Type B pancreatic cell (in vitro differentiated cells): ENCODE measurements at regions not wholly inside any gene's neighbourhood (a gene's known extent, or its start where the extent isn't known, plus 50 kb on each side); places are given as distances from the start of the nearest gene placed in this dataset.

Experiments
- DNase-seq: peaks from one replicate; pipeline ENCODE4 v3.0.0; 2021; ENCODE audit warnings: mixed read lengths; ENCODE audit not compliant: unreplicated experiment; ENCODE audit errors: extremely low spot score
- H3K27ac Mint-ChIP-seq: 2 replicates; pipeline ENCODE4 v1.8.0; 2021; ENCODE audit warnings: mild to moderate bottlenecking, mixed read lengths
- H3K27me3 Mint-ChIP-seq: 2 replicates; pipeline ENCODE4 v1.8.0; 2021; ENCODE audit warnings: mixed read lengths
- H3K36me3 Mint-ChIP-seq: 2 replicates; pipeline ENCODE4 v1.8.0; 2021; ENCODE audit warnings: mixed read lengths
- H3K4me1 Mint-ChIP-seq: one replicate; pipeline ENCODE4 v1.8.0; 2021; ENCODE audit warnings: mixed read lengths; ENCODE audit not compliant: unreplicated experiment
- H3K4me3 Mint-ChIP-seq: 2 replicates; pipeline ENCODE4 v1.8.0; 2021; ENCODE audit warnings: mild to moderate bottlenecking, mixed read lengths
- H3K9me3 Mint-ChIP-seq: 2 replicates; pipeline ENCODE4 v1.8.0; 2021; ENCODE audit warnings: mixed read lengths
- CTCF ChIP-seq: fragments of 200-600 bp; sonication (generic); conservative IDR thresholded peaks from 2 replicates; pipeline ENCODE4 v1.5.0; 2021; ENCODE audit warnings: antibody characterized with exemption, mild to moderate bottlenecking

GRCh38 chr5:124932791-124933600, 186.6 kb upstream of the ZNF608 start:
- TF ChIP-seq CTCF, result no peak
- H3K27ac Mint-ChIP-seq, result no peak overlapping the region
- no peaks in the 10 kb centered on the region for H3K36me3 Mint-ChIP-seq
- H3K27me3 Mint-ChIP-seq, result no peaks in the 10 kb centered on the region
- no peak overlapping the region for H3K4me3 Mint-ChIP-seq
- H3K4me1 Mint-ChIP-seq, result no peaks in the 10 kb centered on the region
- DNase-seq, result no peak
- no peaks in the 10 kb centered on the region for H3K9me3 Mint-ChIP-seq

GRCh38 chr5:124935065-124935464, 188.6 kb upstream of the ZNF608 start:
- H3K9me3 Mint-ChIP-seq, result peaks cover 5% of the 10 kb centered on the region
- TF ChIP-seq CTCF, result no peak
- H3K4me1 Mint-ChIP-seq, result no peaks in the 10 kb centered on the region
- no peak for DNase-seq
- H3K4me3 Mint-ChIP-seq, result no peak overlapping the region
- no peak overlapping the region for H3K27ac Mint-ChIP-seq
- H3K36me3 Mint-ChIP-seq, result no peaks in the 10 kb centered on the region
- no peaks in the 10 kb centered on the region for H3K27me3 Mint-ChIP-seq

GRCh38 chr5:124936626-124936933, 190.1 kb upstream of the ZNF608 start:
- Mint-ChIP-seq H3K27me3 (no peaks in the 10 kb centered on the region), H3K36me3 (no peaks in the 10 kb centered on the region), H3K9me3 (peaks cover 12% of the 10 kb centered on the region), H3K4me3 (no peak overlapping the region), H3K27ac (no peak overlapping the region), H3K4me1 (no peaks in the 10 kb centered on the region)
- no peak for TF ChIP-seq CTCF
- no peak for DNase-seq

GRCh38 chr5:124941051-124942049, 194.9 kb upstream of the ZNF608 start:
- DNase-seq, result no peak
- Mint-ChIP-seq H3K27me3 (no peaks in the 10 kb centered on the region), H3K9me3 (peaks cover 12% of the 10 kb centered on the region), H3K27ac (peak overlapping the region; percentile 41), H3K36me3 (no peaks in the 10 kb centered on the region), H3K4me1 (peaks cover 8% of the 10 kb centered on the region), H3K4me3 (peak overlapping the region; percentile 6)
- TF ChIP-seq CTCF, result no peak

- H3K4me3 Mint-ChIP-seq, result no peak overlapping the region
- no peak for DNase-seq
- peaks cover 20% of the 10 kb centered on the region for H3K4me1 Mint-ChIP-seq
- no peaks in the 10 kb centered on the region for H3K9me3 Mint-ChIP-seq
- no peak overlapping the region for H3K27ac Mint-ChIP-seq
- H3K36me3 Mint-ChIP-seq, result no peaks in the 10 kb centered on the region
- no peak for TF ChIP-seq CTCF
- H3K27me3 Mint-ChIP-seq, result peaks cover 5% of the 10 kb centered on the region
Observed at GRCh38 chr5:124948062-124948753, 201.8 kb upstream of the ZNF608 start.
